ENCODE measurements at regions not wholly inside any gene's neighbourhood (a gene's known extent, or its start where the extent isn't known, plus 50 kb on each side); places are given as distances from the start of the nearest gene placed in this dataset.

DNA sequence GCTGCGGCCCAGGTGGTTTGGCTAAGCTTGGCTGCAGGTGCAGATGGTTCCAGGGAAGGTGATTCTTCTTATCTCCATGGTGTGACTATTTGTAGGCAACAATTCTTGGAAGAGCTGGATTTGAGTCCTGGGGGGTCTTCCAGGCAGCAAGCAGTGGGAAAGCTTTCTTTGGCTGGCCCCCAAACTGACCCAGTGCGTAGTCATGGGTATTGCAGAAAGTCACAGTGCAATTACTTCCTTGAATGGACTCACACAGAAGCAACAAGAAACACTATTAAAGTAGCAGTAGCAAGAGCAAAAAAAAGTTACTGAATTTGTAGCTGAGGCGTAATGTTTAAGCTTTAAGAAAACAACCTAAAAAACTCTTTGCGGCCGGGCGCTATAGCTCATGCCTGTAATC is 293.6 kb upstream of the ATP5MC3 start:
- TF ChIP-seq GATA2 (IDR thresholded peaks at IDR 0.05; ENCODE audit: low read depth, low read length) = no peak
- TF ChIP-seq GATA3 (IDR thresholded peaks at IDR 0.05; ENCODE audit: low read depth, low read length) = no peak

Measured in SH-SY5Y (cell line).